ENCODE measurements at regions not wholly inside any gene's neighbourhood (a gene's known extent, or its start where the extent isn't known, plus 50 kb on each side); places are given as distances from the start of the nearest gene placed in this dataset.

DNA sequence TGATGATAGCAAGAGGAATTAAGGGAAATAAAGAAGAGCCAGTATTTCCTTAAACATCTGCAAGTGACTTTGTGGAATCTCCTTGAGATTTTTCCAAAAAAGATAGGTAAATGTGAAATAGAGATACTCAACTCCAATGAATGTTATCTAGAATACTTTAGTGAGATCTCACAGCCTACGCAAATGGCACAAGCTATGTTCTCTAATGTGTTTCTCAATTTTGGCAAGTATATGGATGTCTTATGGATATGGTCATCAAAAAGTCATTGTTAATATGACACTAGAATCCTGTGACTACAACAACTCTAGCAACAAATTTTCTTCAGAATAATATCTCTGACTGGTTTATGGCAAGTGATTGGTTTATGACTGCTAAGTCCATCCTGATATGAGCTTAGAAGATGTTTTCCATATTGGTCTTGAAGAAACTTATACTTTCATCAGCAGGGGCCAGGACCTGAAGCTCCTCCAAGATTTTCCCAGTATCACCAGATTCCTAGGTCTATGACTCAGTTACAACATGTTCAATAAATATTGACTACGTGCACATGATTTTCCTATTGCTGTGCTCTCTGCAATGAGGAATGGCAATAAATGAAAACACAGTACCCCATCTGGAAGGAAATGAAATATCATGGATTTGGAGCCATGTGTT, 170.9 kb upstream of the THBS1 start:
- DNase-seq (ENCODE audit: low read depth): peak; percentile 65
- no peak overlapping the region for H3K4me3 ChIP-seq (ENCODE audit: control insufficient read depth, low read depth, low read length)
- no peak for TF ChIP-seq CTCF (conservative IDR thresholded peaks at IDR 0.05; ENCODE audit: control insufficient read depth, insufficient read depth, low read depth, low read length)

DNA sequence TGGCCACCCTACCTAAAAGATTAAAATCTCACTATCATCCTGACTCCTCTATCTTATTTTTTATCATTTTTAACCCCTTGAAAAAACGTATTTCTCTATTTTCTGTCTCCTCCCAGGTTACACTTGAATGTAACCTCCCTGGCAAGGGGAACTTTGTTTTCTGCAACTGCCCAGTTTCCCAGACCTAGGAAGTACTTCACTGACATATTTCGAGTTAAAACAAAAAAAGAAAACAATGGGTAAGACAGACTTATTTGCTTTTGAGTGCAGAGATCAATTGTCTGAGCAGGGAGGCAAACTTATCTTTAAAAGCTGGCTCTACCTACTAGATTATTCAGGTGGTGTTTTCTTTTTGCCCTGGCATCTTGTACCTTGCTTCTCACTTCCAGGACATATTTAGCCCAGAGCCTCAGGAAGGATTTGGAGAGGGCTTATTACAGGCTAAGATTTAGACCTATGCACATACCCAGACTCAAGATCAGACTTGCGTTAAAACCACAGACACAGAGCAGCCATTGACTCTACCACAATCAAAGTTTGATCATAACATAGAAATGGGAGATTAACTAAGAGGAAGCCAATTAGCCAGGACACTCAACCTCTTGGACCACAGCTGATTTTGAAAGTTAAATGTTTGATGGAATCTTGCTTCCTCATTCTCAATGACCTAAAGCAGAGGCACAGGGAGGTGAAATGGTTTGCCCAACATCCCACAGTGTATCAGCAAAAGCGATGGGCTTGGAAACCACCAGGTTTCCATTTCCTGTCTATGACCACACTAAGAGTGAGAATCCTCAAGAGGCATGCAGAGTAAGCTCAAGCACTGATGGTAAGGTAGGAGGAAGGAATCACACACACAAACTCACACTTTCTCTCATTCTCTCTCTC, 169.5 kb upstream of the THBS1 start:
- peak; percentile 28 for DNase-seq (ENCODE audit: low read depth)
- TF ChIP-seq CTCF (conservative IDR thresholded peaks at IDR 0.05; ENCODE audit: control insufficient read depth, insufficient read depth, low read depth, low read length): no peak
- no peak overlapping the region for H3K4me3 ChIP-seq (ENCODE audit: control insufficient read depth, low read depth, low read length)

- no peak overlapping the region for H3K4me3 ChIP-seq (ENCODE audit: control insufficient read depth, low read depth, low read length)
- TF ChIP-seq CTCF (conservative IDR thresholded peaks at IDR 0.05; ENCODE audit: control insufficient read depth, insufficient read depth, low read depth, low read length): no peak
- peak; percentile 66 for DNase-seq (ENCODE audit: low read depth)
These were observed 167.3 kb upstream of the THBS1 start for GRCh38 chr15:39413558-39413957.

DNA sequence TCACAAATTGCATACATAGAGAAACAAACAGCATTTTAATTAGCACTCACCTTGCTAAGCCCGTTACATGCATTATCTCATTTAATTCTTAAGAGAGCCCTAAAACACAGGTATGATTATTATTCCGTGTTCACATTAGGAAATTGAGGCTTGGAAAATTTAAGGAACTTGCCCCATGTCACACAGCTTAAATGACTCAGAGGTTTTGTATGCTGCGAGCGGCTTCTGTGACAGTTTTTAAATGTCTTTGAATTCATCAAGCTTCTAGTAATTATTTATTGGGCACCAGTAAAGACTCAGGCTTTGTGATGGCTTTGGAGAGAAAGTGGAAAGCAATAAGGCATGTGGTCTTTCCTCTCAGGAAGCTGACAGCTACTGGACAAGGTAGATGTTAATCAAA, 166.7 kb upstream of the THBS1 start:
- no peak for DNase-seq (ENCODE audit: low read depth)
- no peak for TF ChIP-seq CTCF (conservative IDR thresholded peaks at IDR 0.05; ENCODE audit: control insufficient read depth, insufficient read depth, low read depth, low read length)
- H3K4me3 ChIP-seq (ENCODE audit: control insufficient read depth, low read depth, low read length): no peak overlapping the region

- H3K4me3 ChIP-seq (ENCODE audit: control insufficient read depth, low read depth, low read length): no peak overlapping the region
- TF ChIP-seq CTCF (conservative IDR thresholded peaks at IDR 0.05; ENCODE audit: control insufficient read depth, insufficient read depth, low read depth, low read length): no peak
- no peak for DNase-seq (ENCODE audit: low read depth)
These were observed 165.2 kb upstream of the THBS1 start for GRCh38 chr15:39415634-39416033.

DNA sequence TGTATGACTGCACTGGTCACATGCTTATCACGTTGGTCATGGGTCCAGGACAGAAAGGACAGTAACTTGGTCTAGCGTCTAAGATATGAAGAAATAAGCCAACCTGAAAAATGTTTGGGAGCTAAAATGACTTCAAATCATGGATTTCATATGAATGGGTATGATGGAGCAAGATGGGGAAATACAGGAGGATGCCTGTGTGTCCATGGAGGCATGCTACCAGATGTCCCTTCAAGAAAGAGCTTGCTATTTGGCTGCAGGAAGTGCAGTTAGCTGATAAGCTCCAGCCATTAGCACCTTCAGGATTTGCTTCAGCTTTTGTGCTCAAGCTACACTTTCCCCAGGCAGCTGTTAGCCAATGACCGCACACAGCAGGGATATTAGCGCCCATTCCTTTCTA, 164.6 kb upstream of the THBS1 start:
- TF ChIP-seq CTCF (conservative IDR thresholded peaks at IDR 0.05; ENCODE audit: control insufficient read depth, insufficient read depth, low read depth, low read length): no peak
- no peak for DNase-seq (ENCODE audit: low read depth)

More for the DNA sequence above, 164.6 kb upstream of the THBS1 start:
- no peak overlapping the region for H3K4me3 ChIP-seq (ENCODE audit: control insufficient read depth, low read depth, low read length)
